CD14-positive monocyte (primary cell): ENCODE measurements at regions not wholly inside any gene's neighbourhood (a gene's known extent, or its start where the extent isn't known, plus 50 kb on each side); places are given as distances from the start of the nearest gene placed in this dataset.

Experiments used
- DNase-seq, 3 donors: peaks; one replicate each; pipeline ENCODE4 v3.0.0-alpha.2; 2011 to 2022
- H2AFZ ChIP-seq: 2 replicates; pipeline ENCODE4 v1.6.0; 2012; ENCODE audit warnings: mild to moderate bottlenecking, low read depth, low read length, inconsistent platforms; ENCODE audit not compliant: insufficient read depth, poor library complexity, severe bottlenecking
- H3K27ac ChIP-seq, 2 donors: 1 replicate in 1 of 2; 2 replicates in 1 of 2; pipeline ENCODE4 v1.5.1; 2012 to 2013; ENCODE audit warnings: low read length in 2 of 2, control low read depth in 1 of 2, inconsistent platforms in 1 of 2, low read depth in 1 of 2, mild to moderate bottlenecking in 1 of 2
- H3K27me3 ChIP-seq, 2 donors: one replicate each; pipeline versions ENCODE4 v1.6.0 to v1.6.1; 2011 to 2013; ENCODE audit warnings: low read length in 2 of 2; ENCODE audit not compliant: control insufficient read depth in 2 of 2, insufficient read depth in 2 of 2
- H3K36me3 ChIP-seq, 2 donors: replicated peaks in 1 of 2; 1 replicate in 1 of 2; 2 replicates in 1 of 2; pipeline versions ENCODE4 v1.5.1 to v1.6.1; 2012 to 2013; ENCODE audit warnings: low read length in 2 of 2, control low read depth in 1 of 2, inconsistent platforms in 1 of 2, mild to moderate bottlenecking in 1 of 2; ENCODE audit not compliant: insufficient read depth in 2 of 2, control insufficient read depth in 1 of 2
- H3K4me1 ChIP-seq, 2 donors: 1 replicate in 1 of 2; 2 replicates in 1 of 2; pipeline versions ENCODE4 v1.5.1 to v1.6.1; 2012 to 2013; ENCODE audit warnings: low read length in 2 of 2, control low read depth in 1 of 2, inconsistent platforms in 1 of 2, mild to moderate bottlenecking in 1 of 2, moderate library complexity in 1 of 2; ENCODE audit not compliant: insufficient read depth in 2 of 2, control insufficient read depth in 1 of 2
- H3K4me2 ChIP-seq: replicated peaks from 2 replicates; pipeline ENCODE3; 2012; ENCODE audit warnings: low read length, moderate library complexity, mild to moderate bottlenecking; ENCODE audit not compliant: poor library complexity, severe bottlenecking; ENCODE audit errors: extremely low read depth
- H3K4me3 ChIP-seq, 3 experiments: fragments of 200-600 bp in 1 of 3; sonication (generic) in 1 of 3; replicated peaks in 1 of 3; 1 replicate in 2 of 3; 2 replicates in 1 of 3; pipeline ENCODE4 v1.5.1; 2011 to 2013; ENCODE audit warnings: low read length in 3 of 3, mild to moderate bottlenecking in 3 of 3, control low read depth in 2 of 3, low read depth in 2 of 3, inconsistent platforms in 1 of 3, moderate library complexity in 1 of 3
- H3K79me2 ChIP-seq: 2 replicates; pipeline ENCODE4 v1.6.0; 2012; ENCODE audit warnings: mild to moderate bottlenecking, control low read depth, inconsistent platforms, low read length, moderate library complexity; ENCODE audit not compliant: insufficient read depth
- H3K9ac ChIP-seq: 2 replicates; pipeline ENCODE4 v1.6.0; 2017; ENCODE audit warnings: low read length, mild to moderate bottlenecking; ENCODE audit not compliant: insufficient read depth, poor library complexity, severe bottlenecking
- H3K9me3 ChIP-seq, 2 donors: replicated peaks in 1 of 2; 1 replicate in 1 of 2; 2 replicates in 1 of 2; pipeline versions ENCODE4 v1.5.1 to v1.6.1; 2012 to 2013; ENCODE audit warnings: low read length in 2 of 2, control low read depth in 1 of 2; ENCODE audit not compliant: control insufficient read depth in 1 of 2, insufficient read depth in 1 of 2
- H4K20me1 ChIP-seq: 2 replicates; pipeline ENCODE4 v1.6.0; 2012; ENCODE audit warnings: mild to moderate bottlenecking, low read length, control low read depth, moderate library complexity; ENCODE audit not compliant: insufficient read depth
- H3K27ac Mint-ChIP-seq, 7 donors: one replicate each; pipeline ENCODE4 v1.8.0; 2020; ENCODE audit warnings: mild to moderate bottlenecking in 7 of 7, mixed read lengths in 7 of 7, moderate library complexity in 6 of 7, inconsistent platforms in 2 of 7
- H3K27me3 Mint-ChIP-seq, 3 donors: one replicate each; pipeline ENCODE4 v1.8.0; 2021 to 2022; ENCODE audit warnings: low read depth in 3 of 3, mild to moderate bottlenecking in 3 of 3, mixed read lengths in 3 of 3, moderate library complexity in 3 of 3, inconsistent platforms in 1 of 3
- H3K36me3 Mint-ChIP-seq, 2 donors: one replicate each; pipeline ENCODE4 v1.8.0; 2020; ENCODE audit warnings: mixed read lengths in 2 of 2, inconsistent platforms in 1 of 2, mild to moderate bottlenecking in 1 of 2
- H3K4me1 Mint-ChIP-seq: one replicate; pipeline ENCODE4 v1.8.0; 2020; ENCODE audit warnings: mild to moderate bottlenecking, mixed read lengths
- H3K4me3 Mint-ChIP-seq, 2 donors: one replicate each; pipeline ENCODE4 v1.8.0; 2020; ENCODE audit warnings: mild to moderate bottlenecking in 2 of 2, mixed read lengths in 2 of 2, moderate library complexity in 1 of 2
- H3K9me3 Mint-ChIP-seq, 7 donors: one replicate each; pipeline ENCODE4 v1.8.0; 2020 to 2022; ENCODE audit warnings: mixed read lengths in 7 of 7, mild to moderate bottlenecking in 6 of 7, moderate library complexity in 6 of 7, inconsistent platforms in 2 of 7
- WGBS: methylation state at CpG from one replicate; pipeline ENCODE4 v1.1.5; 2013; ENCODE audit warnings: missing lambda C conversion rate; ENCODE audit not compliant: insufficient coverage; 5-methylcytosine and 5-hydroxymethylcytosine counted together
- intact Hi-C, 2 donors: fragments of 100-400 bp; cut with micrococcal nuclease; formaldehyde crosslinking; loops; one replicate each; pipeline versions ENCODE4 v1.15.0 to v1.15.1; 2023
- TF ChIP-seq, protein P1 (sequence below): fragments of 200-600 bp; IDR thresholded peaks from one replicate; pipeline ENCODE4 v1.8.0; 2022; ENCODE audit warnings: antibody characterized with exemption, mild to moderate bottlenecking

DNA sequence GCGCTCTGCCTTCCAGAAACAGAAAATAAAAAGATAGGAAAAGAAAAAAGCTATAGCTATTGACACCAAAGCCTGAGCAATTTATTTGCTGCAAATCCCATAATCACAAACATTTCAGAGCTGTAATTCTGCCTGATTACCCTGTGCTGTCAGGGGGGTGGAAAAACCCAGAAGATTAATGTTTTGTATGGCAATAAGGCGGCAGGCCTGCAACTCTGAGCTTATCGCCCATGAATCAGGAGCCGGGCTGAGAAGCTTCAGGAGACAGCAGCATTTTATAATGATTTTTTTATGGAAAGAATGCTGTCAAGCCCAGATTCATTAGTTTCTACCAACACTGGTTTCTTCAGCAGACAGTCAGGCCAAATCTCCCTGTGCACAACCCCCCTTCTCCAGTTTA lies 82.6 kb upstream of the TMEM164 start:
- Histone ChIP-seq H3K4me2 (no peak overlapping the region), H3K9me3 (no peaks in the 10 kb centered on the region), H4K20me1 (no peaks in the 10 kb centered on the region), H3K79me2 (no peaks in the 10 kb centered on the region), H2AFZ (no peak overlapping the region), H3K27ac (no peak overlapping the region), H3K4me1 (no peaks in the 10 kb centered on the region), H3K27me3 (peaks cover 0 to 8% of the 10 kb centered on the region in 2 donors), H3K4me3 (no peak overlapping the region), H3K36me3 (no peaks in the 10 kb centered on the region), H3K9ac (no peak overlapping the region)
- intact Hi-C loops, result no loop called here
- Mint-ChIP-seq H3K4me3 (no peak overlapping the region), H3K9me3 (peaks cover 0 to 5% (median 0%) of the 10 kb centered on the region in 7 donors), H3K4me1 (no peaks in the 10 kb centered on the region), H3K36me3 (no peaks in the 10 kb centered on the region), H3K27ac (no peak overlapping the region), H3K27me3 (peaks cover 0 to 11% (median 2%) of the 10 kb centered on the region in 3 donors)
- WGBS, result no CpG with 5 or more reads among the region's 4 CpGs
- no peak for DNase-seq
- TF ChIP-seq, protein P1, sequence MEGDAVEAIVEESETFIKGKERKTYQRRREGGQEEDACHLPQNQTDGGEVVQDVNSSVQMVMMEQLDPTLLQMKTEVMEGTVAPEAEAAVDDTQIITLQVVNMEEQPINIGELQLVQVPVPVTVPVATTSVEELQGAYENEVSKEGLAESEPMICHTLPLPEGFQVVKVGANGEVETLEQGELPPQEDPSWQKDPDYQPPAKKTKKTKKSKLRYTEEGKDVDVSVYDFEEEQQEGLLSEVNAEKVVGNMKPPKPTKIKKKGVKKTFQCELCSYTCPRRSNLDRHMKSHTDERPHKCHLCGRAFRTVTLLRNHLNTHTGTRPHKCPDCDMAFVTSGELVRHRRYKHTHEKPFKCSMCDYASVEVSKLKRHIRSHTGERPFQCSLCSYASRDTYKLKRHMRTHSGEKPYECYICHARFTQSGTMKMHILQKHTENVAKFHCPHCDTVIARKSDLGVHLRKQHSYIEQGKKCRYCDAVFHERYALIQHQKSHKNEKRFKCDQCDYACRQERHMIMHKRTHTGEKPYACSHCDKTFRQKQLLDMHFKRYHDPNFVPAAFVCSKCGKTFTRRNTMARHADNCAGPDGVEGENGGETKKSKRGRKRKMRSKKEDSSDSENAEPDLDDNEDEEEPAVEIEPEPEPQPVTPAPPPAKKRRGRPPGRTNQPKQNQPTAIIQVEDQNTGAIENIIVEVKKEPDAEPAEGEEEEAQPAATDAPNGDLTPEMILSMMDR, result no peak

DNA sequence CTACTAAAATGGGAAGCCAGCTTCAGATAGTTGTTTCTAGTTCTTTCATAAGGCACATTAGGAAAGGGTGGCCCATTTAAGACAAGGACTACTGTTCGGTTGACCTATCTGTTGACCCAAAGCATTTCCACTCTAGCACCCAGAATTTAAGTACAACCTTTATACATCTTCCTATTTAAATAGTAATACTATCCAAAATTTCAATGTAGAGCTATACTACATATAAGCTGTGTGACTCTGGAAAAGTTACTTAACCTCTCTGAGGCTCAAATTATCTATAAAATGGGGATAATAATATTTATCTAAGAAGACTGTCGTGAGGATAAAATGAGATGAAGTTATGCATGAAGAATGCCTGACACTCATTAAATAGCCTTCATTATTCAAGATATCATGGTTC lies 82.0 kb upstream of the TMEM164 start:
- no peaks in the 10 kb centered on the region for H3K36me3 ChIP-seq
- H3K4me1 ChIP-seq, result no peaks in the 10 kb centered on the region
- H3K27me3 ChIP-seq, result peaks cover 0 to 8% of the 10 kb centered on the region in 2 donors
- H3K79me2 ChIP-seq, result no peaks in the 10 kb centered on the region
- Mint-ChIP-seq H3K4me3 (no peak overlapping the region), H3K4me1 (no peaks in the 10 kb centered on the region), H3K27me3 (peaks cover 0 to 9% (median 2%) of the 10 kb centered on the region in 3 donors), H3K9me3 (peaks cover 0 to 5% (median 0%) of the 10 kb centered on the region in 7 donors), H3K27ac (no peak overlapping the region), H3K36me3 (no peaks in the 10 kb centered on the region)
- no peak overlapping the region for H3K9ac ChIP-seq
- WGBS, result no CpG with 5 or more reads among the region's 2 CpGs
- H3K4me3 ChIP-seq, result no peak overlapping the region
- no peaks in the 10 kb centered on the region for H3K9me3 ChIP-seq
- H2AFZ ChIP-seq, result no peak overlapping the region
- TF ChIP-seq, protein P1, result no peak
- intact Hi-C loops, result no loop called here
- H4K20me1 ChIP-seq, result no peaks in the 10 kb centered on the region
- no peak overlapping the region for H3K27ac ChIP-seq
- no peak for DNase-seq
- no peak overlapping the region for H3K4me2 ChIP-seq
